ENCODE measurements at regions not wholly inside any gene's neighbourhood (a gene's known extent, or its start where the extent isn't known, plus 50 kb on each side); places are given as distances from the start of the nearest gene placed in this dataset.

GRCh38 chr15:63440265-63440648, 58.6 kb upstream of the CA12 start:
- no peaks in the 10 kb centered on the region for H3K27me3 ChIP-seq (replicated peaks; ENCODE audit: insufficient read depth)
- no peaks in the 10 kb centered on the region for H3K9me3 ChIP-seq
- no peak overlapping the region for H3K4me3 ChIP-seq
- no peak for DNase-seq (ENCODE audit: low spot score)
- intact Hi-C loops (cut with DNase I), result no loop called here
- H3K27ac ChIP-seq, result no peak overlapping the region
- no peaks in the 10 kb centered on the region for H3K36me3 ChIP-seq
- WGBS, result 76% methylated on average over 3 of the region's 3 CpGs
- TF ChIP-seq CTCF (IDR thresholded peaks at IDR 0.05) (no peak), POLR2A (IDR thresholded peaks at IDR 0.05) (no peak), POLR2AphosphoS5 (IDR thresholded peaks at IDR 0.05) (no peak)
- no peaks in the 10 kb centered on the region for H3K4me1 ChIP-seq (replicated peaks)

DNA sequence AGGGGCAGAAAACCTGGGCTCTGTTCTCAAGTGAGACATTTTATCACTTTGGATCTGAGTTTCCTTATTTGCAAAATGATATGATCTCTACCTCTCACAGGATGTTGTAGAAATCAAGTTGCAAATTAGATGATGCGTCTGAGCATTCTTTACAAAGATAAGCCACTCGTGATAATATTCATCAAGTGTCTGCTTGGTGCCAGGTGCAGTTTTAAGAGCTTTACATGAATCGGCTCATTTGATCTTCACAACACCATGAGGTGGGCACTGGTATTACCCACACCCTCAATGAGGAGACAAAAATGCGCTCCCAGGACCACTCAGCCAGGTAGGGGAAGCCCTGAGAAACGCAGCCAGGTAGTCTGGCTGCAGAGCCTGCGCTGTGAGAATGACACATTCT, 59.1 kb upstream of the CA12 start:
- no peak overlapping the region for H3K27ac ChIP-seq
- WGBS, result 61% methylated on average over 6 of the region's 6 CpGs
- intact Hi-C loops (cut with DNase I), result no loop called here
- no peaks in the 10 kb centered on the region for H3K9me3 ChIP-seq
- H3K4me1 ChIP-seq (replicated peaks), result no peaks in the 10 kb centered on the region
- no peak overlapping the region for H3K4me3 ChIP-seq
- no peak for TF ChIP-seq CTCF (IDR thresholded peaks at IDR 0.05)
- TF ChIP-seq POLR2AphosphoS5 (IDR thresholded peaks at IDR 0.05), result no peak
- TF ChIP-seq POLR2A (IDR thresholded peaks at IDR 0.05), result no peak
- no peaks in the 10 kb centered on the region for H3K36me3 ChIP-seq
- DNase-seq (ENCODE audit: low spot score), result no peak
- no peaks in the 10 kb centered on the region for H3K27me3 ChIP-seq (replicated peaks; ENCODE audit: insufficient read depth)

DNA sequence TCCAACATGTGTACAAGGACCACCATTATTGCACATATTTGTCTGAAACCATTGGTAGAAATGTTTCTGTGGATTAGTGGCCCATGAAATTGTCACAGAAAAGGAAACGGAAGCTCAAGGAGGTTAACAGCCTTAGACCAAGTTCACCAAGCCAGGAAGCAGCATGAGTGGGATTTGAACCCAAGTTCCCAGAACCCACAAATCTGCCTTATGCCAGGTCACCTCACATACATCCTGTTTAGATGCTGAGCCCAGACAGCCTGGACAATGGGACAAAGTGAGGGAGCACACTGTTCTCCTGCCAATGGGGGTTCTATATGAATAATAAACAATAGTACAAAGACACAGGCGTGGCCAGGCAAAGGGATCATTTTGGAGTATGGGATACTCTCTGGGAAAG, 59.6 kb upstream of the CA12 start:
- no peak overlapping the region for H3K4me3 ChIP-seq
- intact Hi-C loops (cut with DNase I), result no loop called here
- TF ChIP-seq POLR2AphosphoS5 (IDR thresholded peaks at IDR 0.05), result no peak
- TF ChIP-seq POLR2A (IDR thresholded peaks at IDR 0.05), result no peak
- no peak for TF ChIP-seq CTCF (IDR thresholded peaks at IDR 0.05)
- H3K4me1 ChIP-seq (replicated peaks), result no peaks in the 10 kb centered on the region
- H3K36me3 ChIP-seq, result no peaks in the 10 kb centered on the region
- no peak overlapping the region for H3K27ac ChIP-seq
- no peaks in the 10 kb centered on the region for H3K27me3 ChIP-seq (replicated peaks; ENCODE audit: insufficient read depth)
- 94% methylated on average over 2 of the region's 2 CpGs for WGBS
- DNase-seq (ENCODE audit: low spot score), result no peak
- no peaks in the 10 kb centered on the region for H3K9me3 ChIP-seq

DNA sequence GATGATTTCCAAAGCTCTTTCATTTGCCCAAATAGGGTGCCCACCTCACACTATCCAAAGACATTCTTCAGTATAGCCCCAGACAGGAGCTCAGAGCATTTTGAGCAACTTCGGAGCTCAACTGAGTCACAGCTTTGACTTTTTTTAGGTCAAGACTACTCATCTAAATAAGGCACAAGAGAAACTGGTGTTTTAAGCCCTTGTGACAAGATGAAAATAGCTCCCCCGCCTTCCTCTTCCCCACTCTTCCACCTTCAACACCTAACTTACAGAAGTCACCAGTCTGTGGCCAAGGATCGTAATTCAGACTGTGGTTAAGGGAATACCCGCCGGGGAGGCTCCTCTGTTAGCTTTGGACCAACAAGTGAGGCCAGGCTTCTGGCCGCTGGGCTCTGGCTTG, 60.4 kb upstream of the CA12 start:
- Histone ChIP-seq H3K27me3 (replicated peaks; ENCODE audit: insufficient read depth) (no peaks in the 10 kb centered on the region), H3K36me3 (no peaks in the 10 kb centered on the region), H3K4me3 (no peak overlapping the region), H3K9me3 (no peaks in the 10 kb centered on the region), H3K4me1 (replicated peaks) (no peaks in the 10 kb centered on the region), H3K27ac (no peak overlapping the region)
- DNase-seq (ENCODE audit: low spot score), result no peak
- intact Hi-C loops (cut with DNase I), result no loop called here
- no peak for TF ChIP-seq POLR2AphosphoS5 (IDR thresholded peaks at IDR 0.05)
- WGBS, result 87% methylated on average over 6 of the region's 6 CpGs

DNA sequence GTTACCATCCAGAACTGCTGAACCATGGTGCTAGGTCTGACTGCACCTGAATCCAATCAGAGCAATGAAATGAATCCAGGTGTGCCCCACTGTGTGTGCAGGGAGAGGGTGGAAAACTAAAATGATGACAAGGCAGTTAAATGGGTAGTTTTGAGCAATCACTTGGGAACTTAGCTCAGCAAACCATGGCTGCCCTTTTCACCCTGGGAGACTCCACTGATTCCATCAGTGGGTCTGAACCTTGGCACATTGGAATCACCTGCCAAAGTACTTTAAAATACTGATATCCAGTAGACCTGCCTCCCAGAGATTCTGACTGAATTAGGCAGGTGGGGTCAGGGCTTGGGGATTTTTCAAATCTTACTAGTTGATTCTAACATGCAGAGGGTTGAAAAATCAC, 59.8 kb upstream of the USP3 start:
- intact Hi-C loops (cut with DNase I), result no loop called here
- TF ChIP-seq POLR2AphosphoS5 (IDR thresholded peaks at IDR 0.05) (no peak), CTCF (IDR thresholded peaks at IDR 0.05) (no peak), POLR2A (IDR thresholded peaks at IDR 0.05) (no peak)
- no peaks in the 10 kb centered on the region for H3K36me3 ChIP-seq
- H3K4me3 ChIP-seq, result no peak overlapping the region
- H3K9me3 ChIP-seq, result no peaks in the 10 kb centered on the region
- no peak for DNase-seq (ENCODE audit: low spot score)
- no peak overlapping the region for H3K27ac ChIP-seq
- H3K27me3 ChIP-seq (replicated peaks; ENCODE audit: insufficient read depth), result no peaks in the 10 kb centered on the region
- H3K4me1 ChIP-seq (replicated peaks), result no peaks in the 10 kb centered on the region
